SK-N-SH treated with all-trans-retinoic acid at 6 μM for 48 hours (cell line): ENCODE measurements at regions not wholly inside any gene's neighbourhood (a gene's known extent, or its start where the extent isn't known, plus 50 kb on each side); places are given as distances from the start of the nearest gene placed in this dataset.

Source experiments
- CSDC2 ChIP-seq: fragments of 250-450 bp; sonication (Bioruptor Pico); IDR thresholded peaks from 2 replicates; pipeline ENCODE4 v1.5.0; 2020; ENCODE audit warnings: mild to moderate bottlenecking, moderate library complexity
- PPARA ChIP-seq: fragments of 250-450 bp; sonication (Bioruptor Pico); IDR thresholded peaks from 2 replicates; pipeline ENCODE4 v1.5.0; 2020; ENCODE audit warnings: mild to moderate bottlenecking, borderline replicate concordance
- SNAI2 ChIP-seq: fragments of 250-450 bp; sonication (Bioruptor Pico); IDR thresholded peaks from 2 replicates; pipeline ENCODE4 v1.5.0; 2020; ENCODE audit warnings: mild to moderate bottlenecking, moderate library complexity
- ZNF565 ChIP-seq: fragments of 450-650 bp; formaldehyde crosslinking; conservative IDR thresholded peaks from 2 replicates; pipeline ENCODE4 v1.5.0; 2020; ENCODE audit warnings: low read depth, mild to moderate bottlenecking, moderate library complexity
- ZNF8 ChIP-seq: fragments of 450-650 bp; formaldehyde crosslinking; IDR thresholded peaks from 2 replicates; pipeline ENCODE4 v1.5.0; 2020; ENCODE audit warnings: mild to moderate bottlenecking, moderate library complexity
- TF ChIP-seq, protein P1 (sequence below): fragments of 250-450 bp; sonication (Bioruptor Pico); IDR thresholded peaks from 2 replicates; pipeline ENCODE4 v1.8.0; 2020; ENCODE audit warnings: mild to moderate bottlenecking, moderate library complexity, borderline replicate concordance
- TF ChIP-seq, protein P2 (sequence below): fragments of 250-450 bp; sonication (Bioruptor Pico); IDR thresholded peaks from 2 replicates; pipeline ENCODE4 v1.5.0; 2020; ENCODE audit warnings: mild to moderate bottlenecking, moderate library complexity

DNA sequence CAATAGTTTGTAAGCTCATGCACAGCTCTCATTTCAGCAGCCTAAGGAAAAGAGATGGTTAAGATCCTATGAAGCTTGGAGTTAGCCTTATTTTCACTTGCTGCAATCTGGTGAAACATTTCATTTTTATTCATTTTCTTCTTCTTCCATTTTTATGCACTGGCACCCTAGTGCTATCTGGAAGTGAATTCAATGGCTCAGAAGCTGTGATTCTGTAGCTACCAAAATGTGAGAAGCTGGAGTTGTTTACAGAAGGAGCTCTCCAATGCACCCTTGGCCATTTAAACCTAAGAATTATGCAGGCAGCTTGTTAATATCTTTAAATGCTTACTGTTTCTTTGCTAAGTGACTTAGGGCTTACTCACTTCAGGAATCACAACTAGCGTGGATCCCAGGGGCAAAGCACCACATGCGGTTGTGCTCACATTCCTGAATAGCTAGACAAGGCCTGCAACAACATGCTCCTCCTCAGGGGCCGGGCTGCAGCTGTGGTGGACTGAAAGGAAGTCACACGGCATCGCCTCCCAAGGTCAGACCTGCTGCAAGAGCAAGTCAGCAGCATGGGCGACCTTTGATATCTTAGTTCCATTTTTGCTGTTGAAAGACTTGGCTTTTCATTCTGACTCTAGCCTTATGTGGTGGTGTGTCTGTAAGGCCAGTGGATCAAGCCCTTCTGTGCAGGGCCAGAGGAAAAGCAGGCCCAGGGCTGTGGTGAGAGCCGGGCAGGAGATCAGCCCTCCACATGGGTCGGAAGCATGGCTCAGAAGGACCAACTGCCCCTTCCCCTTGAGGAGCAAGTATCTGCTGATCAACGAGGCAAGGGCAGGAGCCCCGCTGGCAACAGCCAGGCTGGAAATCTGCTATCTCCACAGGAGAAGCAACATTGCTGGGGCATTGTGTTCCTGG is 91.9 kb upstream of the MBL2 start:
- TF ChIP-seq, protein P1, sequence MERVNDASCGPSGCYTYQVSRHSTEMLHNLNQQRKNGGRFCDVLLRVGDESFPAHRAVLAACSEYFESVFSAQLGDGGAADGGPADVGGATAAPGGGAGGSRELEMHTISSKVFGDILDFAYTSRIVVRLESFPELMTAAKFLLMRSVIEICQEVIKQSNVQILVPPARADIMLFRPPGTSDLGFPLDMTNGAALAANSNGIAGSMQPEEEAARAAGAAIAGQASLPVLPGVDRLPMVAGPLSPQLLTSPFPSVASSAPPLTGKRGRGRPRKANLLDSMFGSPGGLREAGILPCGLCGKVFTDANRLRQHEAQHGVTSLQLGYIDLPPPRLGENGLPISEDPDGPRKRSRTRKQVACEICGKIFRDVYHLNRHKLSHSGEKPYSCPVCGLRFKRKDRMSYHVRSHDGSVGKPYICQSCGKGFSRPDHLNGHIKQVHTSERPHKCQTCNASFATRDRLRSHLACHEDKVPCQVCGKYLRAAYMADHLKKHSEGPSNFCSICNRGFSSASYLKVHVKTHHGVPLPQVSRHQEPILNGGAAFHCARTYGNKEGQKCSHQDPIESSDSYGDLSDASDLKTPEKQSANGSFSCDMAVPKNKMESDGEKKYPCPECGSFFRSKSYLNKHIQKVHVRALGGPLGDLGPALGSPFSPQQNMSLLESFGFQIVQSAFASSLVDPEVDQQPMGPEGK: no peak
- TF ChIP-seq ZNF565: no peak
- TF ChIP-seq SNAI2: no peak
- TF ChIP-seq ZNF8 (CRISPR knock-in tag): no peak
- TF ChIP-seq, protein P2, sequence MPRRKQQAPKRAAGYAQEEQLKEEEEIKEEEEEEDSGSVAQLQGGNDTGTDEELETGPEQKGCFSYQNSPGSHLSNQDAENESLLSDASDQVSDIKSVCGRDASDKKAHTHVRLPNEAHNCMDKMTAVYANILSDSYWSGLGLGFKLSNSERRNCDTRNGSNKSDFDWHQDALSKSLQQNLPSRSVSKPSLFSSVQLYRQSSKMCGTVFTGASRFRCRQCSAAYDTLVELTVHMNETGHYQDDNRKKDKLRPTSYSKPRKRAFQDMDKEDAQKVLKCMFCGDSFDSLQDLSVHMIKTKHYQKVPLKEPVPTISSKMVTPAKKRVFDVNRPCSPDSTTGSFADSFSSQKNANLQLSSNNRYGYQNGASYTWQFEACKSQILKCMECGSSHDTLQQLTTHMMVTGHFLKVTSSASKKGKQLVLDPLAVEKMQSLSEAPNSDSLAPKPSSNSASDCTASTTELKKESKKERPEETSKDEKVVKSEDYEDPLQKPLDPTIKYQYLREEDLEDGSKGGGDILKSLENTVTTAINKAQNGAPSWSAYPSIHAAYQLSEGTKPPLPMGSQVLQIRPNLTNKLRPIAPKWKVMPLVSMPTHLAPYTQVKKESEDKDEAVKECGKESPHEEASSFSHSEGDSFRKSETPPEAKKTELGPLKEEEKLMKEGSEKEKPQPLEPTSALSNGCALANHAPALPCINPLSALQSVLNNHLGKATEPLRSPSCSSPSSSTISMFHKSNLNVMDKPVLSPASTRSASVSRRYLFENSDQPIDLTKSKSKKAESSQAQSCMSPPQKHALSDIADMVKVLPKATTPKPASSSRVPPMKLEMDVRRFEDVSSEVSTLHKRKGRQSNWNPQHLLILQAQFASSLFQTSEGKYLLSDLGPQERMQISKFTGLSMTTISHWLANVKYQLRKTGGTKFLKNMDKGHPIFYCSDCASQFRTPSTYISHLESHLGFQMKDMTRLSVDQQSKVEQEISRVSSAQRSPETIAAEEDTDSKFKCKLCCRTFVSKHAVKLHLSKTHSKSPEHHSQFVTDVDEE (CRISPR knock-in tag): no peak
- no peak for TF ChIP-seq CSDC2 (CRISPR knock-in tag)
- TF ChIP-seq PPARA (CRISPR knock-in tag): no peak
